Cerebellar cortex (tissue), 1 donor: ENCODE measurements at regions not wholly inside any gene's neighbourhood (a gene's known extent, or its start where the extent isn't known, plus 50 kb on each side); places are given as distances from the start of the nearest gene placed in this dataset.

ENCODE experiments used
- DNase-seq: peaks from one replicate; pipeline ENCODE4 v3.0.0-alpha.2; 2015; ENCODE audit warnings: low spot score

DNA sequence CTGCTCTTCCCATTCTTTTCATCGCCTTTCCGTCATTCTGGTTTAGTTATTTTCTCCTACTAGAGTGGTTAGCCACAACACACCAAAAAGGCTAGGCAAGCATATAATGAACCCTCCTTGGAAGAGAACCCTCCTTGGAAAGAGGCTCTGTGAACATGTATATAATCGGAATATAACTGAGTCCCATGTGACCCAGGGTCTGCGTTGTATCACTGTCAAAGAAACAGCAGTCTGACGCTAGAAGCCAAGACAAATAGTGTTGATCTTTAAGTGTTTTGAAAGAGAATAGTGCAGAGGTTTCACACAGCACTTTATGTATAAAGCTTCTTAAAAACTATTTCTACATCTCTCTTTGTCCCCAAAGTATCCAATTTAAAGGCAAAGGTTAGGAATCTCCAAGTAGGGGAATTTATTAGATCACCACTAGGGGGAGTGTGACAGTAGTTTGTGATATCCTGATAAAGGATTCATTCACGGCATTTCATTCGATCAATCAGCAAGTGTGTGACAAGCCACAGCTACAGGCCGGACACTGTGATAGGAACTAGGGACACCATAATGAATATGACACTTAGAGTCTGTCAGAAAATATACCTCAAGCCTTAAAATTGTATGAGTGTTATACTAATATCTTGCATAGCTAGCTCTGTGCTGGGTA is 395.3 kb downstream of the CD109 start:
- DNase-seq, result peak; percentile 20

DNA sequence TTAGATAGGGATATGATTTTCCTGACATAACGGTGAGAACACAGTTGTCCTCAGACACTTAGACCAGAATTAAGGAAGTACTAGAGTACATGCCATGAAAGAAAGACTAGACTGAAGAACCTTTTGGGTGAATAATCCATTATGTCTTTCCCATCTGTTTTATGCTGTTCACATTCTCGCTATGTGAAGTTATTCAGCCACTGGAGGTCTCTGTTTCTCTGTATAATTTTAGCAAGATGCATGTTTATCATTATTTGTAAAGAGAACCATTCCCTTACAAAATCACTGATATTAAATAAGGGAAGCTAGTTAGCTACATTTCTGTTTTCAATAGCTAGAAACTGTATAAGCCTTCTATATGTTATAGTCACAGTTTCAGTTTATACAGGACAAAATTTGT is 391.9 kb downstream of the CD109 start:
- DNase-seq, result no peak

DNA sequence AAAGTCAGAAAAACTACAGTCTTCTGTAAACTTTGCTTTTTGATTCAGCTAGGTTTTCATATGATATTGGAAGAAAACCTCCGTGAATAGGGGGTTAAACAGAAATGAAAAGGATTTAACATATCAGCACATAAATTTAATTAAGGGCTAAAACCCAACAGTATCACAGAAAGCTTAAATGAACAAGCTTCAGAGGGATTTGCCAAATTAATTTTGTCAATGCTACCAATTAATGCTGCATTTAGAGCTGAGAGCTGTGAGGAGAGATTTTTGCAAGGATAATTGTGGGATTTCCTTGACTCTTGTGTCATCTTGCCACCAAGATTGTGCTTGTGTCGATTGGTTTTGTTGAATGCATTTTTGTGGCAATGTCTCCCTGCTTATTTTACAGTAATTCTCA is 379.9 kb downstream of the CD109 start:
- no peak for DNase-seq

DNA sequence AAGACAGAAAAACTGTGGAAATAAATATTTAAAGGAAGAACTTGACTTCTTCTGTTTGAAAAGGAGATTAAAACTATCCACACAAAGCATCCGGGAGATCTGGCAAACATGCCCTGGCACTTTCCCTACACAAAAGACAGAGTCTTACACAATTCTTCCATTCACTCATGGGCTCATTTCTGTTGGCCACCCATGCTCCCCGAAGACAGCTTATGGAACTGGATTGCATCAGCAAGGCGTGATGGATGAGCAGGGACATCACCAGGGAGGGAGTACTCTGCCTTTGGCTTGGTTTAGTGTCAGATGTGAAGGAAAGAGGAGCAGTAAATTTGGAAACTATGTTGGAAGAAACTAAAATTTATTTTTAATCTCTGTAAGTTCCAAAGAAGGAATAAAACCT is 379.3 kb downstream of the CD109 start:
- DNase-seq, result no peak

DNA sequence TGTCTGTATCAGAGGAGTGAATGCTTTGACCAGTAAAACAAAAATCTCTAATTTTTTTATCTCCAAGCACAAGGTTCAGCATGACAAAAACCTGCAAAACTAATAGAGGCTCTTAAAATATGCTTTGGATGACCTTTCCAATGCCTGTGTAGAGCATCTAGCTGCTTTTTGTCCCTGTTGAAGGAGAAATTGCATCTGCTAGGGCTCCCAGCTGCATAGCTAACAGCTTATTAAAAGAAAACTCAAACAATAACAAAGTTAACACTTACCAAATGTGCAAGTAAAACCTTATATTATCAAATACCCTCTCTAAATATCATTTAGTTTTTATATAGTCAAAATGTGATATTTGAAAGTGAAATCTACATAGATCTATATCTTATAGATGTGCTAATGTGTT is 378.6 kb downstream of the CD109 start:
- no peak for DNase-seq

DNA sequence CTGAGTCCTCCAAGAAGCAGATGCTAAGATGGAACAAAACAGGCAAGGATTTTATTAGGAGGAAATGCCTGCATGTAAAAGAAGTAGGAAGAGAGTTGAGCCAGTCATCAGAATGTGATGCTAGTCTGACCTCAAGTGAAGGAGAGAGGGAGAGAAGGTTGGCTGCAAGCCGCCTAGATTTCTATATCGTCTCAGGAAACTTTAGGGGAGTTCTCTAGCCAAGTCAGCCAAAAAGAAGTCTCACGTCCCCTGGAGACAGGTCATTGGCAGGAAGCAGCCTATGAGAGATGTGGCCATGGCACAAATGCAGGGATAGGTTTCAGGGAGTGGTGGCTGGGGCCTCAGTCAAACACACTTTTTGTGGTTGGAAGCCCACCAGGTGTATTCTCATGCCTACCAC is 378.0 kb downstream of the CD109 start:
- DNase-seq, result no peak

DNA sequence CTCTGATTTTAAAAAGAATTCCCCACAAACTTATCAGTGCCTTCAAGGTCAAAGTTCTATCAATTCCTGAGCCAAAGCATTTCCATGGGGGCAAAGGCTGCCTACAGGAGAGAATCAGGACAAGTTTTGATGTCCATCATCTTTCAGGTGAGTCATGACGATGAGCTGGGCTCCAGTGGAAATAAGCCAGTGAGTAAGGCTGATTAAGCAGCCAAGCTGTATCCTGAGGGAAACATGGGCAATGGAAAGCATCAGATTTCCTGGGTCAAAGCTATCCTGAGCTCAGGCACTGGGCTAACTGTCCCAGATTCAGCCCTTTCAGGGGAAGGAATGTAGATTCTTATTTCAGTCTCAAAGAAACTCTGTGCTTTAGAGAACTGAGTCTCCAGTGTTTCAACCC is 377.4 kb downstream of the CD109 start:
- no peak for DNase-seq

DNA sequence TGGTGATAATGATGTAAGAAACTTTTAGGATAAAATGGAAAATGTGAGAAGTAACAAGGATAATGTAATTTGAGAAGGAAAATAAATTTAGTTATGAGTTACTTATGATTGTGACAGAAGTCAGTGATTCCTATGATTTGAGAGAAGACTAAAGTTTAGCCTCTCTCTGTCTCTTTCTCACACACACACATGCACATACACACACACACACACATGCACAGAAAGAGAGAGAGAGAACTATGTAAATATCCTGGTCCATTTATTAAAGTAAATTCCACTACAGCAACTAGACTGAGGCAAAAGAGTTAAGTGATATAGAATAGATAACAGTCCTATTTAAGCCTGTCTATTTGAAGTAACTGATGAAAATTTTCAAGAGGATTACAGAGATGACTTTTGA is 375.2 kb downstream of the CD109 start:
- no peak for DNase-seq

DNA sequence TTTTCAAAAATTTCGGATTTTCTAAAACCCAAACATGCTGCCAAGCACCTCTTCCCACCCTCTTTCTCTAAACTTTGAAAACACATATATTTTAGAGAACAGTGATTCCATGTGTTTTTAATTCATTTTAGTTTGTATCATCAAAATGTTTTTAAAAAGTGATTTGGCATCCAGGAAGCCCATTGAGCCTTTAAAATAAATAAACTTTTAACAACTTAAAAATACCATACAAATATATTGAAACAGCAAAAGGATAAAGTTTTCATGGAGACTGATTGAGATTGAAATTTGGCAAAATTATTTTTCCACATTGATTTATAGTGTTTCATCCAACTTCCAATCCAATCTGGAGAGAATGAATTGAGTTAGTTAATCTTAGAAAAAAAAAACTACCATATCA is 374.7 kb downstream of the CD109 start:
- DNase-seq, result no peak

DNA sequence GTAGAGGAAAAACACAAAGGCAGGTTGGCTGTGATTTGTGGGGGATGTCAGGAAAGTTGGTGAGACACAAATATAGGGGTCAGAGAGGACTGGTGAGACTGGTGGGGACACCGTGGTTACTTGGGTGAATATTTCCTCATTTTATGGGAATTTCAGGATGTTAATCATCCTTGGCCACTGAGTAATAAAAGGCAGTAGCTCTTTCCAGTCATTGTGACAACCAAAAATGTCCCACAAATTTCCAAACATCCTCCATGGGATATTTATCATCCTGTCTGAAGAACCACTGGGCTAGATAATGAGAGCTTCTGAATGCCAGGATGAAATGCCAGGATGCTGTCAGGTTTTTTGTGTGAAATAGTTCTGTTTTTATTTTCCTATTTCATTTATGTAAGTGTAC is 374.1 kb downstream of the CD109 start:
- no peak for DNase-seq

DNA sequence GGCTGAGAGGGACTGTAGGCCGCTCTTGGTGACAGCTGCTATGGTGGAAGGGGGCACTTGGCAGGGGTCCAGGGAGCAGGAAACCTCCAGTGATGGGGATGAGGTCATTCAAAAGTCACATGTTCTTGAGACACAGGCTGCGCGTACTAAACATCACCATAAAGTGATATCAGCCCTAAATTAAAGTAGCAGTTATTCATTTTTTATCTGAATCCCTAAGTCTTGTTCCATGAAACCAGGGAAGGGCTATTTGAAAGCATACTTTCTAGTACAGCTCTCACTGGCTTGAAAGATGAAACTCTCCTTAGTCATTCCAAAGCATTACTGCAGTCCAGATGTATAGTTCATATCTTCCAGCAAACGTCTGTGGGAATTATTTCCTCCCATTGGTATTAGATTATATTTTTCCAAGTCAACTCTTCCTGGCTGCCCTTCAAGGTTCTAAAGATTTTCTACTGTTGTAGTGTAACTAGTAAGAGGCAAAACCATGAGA is 373.1 kb downstream of the CD109 start:
- DNase-seq, result no peak

DNA sequence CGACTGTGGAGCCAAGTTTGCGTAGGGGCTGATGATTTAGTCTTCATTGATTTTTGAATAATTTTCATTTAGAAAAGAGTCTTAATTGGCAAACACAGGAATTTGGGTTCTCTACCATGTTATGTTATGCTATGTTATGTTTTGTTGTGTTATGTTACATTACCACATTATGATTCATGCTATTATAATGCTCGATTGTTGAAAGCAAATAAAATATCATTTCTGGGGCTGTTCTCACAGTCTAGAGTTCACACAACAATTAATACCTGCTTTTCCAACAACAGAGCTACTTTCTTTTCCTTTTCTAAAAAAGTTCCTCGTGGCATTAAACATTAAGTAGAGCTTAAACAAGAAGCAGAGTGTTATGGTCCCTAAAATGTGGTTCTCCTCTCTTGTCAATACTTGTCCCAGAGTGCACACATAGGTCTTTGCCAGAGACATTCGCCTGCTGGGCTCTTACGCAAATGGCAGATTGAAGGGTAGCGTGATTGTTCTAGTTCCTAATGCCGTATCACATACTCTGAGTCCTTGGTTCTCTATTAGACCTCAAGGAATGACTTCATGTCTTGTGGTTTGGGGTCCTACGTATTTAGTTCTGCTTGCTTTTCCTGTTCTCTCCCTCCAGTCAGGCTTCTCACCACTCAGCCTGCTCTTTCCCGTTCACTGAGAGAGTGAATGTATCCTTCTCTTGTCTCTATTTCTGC is 370.3 kb downstream of the CD109 start:
- no peak for DNase-seq

DNA sequence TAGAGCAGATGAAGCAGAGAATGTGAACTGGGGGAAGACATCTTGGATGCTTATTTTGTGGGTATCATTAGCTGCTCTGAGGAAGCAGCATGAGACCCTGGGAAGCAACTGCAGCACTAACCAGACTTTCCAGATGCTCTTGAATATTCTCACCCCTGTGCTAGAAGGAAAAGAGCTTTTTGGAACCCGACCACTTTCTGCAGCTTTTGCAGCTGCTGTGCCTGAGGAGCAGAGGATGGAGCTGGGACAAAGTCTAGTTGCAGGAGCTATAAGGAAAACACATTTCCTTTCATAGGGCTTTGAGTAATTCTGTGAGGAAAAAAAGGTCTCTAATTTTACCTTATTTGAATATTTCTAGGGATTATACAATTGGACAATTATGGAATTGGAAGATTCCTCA is 369.7 kb downstream of the CD109 start:
- DNase-seq, result no peak

DNA sequence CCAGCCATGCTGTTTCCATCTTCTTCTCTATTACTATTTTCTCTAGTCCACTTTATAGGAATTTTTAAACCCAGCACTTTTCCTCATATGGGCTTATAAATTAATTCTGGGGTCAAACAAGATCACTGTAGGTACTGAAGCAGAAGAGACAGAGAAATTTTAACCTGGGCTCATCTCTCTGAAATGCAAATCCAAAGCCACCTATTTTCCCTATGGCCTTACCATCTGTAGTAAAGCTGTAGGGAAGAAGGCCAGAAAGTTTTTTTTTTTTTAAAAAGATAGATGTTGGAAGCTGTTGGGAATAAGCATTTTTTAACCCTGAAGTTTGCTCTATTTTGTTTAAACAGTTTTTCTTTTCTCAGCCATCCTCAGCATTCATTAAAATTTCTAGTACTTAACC is 367.4 kb downstream of the CD109 start:
- DNase-seq, result no peak

DNA sequence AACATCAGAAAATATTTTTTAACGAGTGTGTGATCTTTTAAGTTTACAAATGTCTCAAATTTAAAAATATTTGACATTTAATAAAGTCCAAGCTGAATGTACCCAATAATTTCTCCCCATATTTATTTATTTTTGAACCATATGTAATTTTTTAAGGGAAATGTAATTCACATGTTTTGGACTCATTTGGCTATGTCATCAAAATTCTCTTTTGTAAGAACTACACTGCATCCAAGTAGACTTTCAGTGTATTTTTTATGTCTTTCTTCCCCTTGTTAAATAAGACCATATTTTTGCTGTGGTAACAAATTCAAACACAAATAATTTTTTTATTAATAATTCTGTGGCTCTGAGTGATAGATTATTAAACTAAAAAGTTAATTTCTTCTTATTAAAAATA is 365.2 kb downstream of the CD109 start:
- DNase-seq, result no peak

DNA sequence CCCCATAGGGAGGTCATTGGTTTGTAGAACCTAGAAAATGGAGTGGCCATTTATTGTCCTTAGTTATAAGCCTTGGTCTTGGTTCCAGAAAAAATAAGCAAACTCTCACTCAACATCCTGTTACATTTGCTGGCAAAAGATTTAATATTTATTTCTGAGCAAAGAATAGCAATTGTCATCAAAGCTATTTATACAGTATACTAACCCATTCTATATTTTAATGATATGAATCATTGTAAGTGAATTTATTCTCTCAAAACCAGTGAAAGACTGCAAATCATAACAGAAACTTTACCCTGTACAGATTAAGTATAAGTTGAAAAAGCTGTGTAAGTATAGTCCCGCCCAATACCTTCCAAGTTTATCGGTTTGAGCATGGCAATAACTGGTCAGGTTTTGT is 364.4 kb downstream of the CD109 start:
- DNase-seq, result no peak

DNA sequence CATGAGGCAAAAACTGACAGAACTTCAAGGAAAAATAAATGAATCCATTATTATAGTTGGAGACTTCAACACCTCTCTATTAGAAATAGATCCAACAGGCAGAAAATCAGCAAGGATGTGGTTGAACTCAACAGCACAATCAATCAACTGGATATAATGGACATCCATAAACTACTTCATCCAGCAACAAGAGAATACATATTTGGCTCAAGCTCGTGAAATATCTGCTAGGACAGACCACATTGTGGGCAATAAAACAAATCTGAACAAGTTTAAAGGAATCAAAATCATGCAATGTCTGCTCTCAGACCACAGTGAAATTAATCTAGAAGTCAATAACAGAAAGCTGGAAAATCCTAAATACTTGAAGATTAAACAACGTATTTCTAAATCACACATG is 362.6 kb downstream of the CD109 start:
- no peak for DNase-seq

DNA sequence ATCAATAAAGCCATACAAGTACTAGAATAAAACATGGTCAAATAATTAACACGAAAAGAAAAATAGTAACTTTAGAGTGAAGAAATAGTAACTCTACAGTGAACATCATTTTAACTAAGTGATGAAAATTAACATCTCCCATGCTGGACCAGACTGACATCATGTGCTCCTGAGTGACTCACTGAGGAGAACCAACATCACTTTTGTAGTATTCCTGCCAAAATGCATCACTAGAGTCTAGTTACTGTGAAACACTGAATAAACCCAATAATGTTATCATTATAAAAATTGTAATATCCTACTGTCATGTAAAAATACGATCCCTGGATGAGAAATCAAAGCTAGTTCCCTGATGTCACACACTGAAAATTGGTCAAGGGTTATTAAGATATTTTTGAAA is 361.3 kb downstream of the CD109 start:
- DNase-seq, result no peak

DNA sequence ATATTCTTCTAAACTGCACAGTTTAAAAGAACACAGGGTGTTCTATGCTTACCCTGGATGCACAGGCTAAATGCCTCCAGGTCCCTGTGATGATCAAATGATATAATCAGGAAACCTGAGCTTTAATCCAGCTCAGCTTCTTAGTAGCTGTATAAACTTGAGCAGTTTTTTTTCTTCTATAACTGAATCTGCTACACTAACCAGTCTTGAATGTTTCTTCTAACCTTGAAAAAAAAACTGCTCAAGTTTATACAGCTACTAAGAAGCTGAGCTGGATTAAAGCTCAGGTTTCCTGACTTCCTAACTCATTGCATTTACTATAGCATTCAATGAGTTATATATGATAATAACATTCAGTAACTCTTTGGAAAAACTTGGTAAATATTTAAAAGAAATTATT is 358.2 kb downstream of the CD109 start:
- DNase-seq, result no peak

DNA sequence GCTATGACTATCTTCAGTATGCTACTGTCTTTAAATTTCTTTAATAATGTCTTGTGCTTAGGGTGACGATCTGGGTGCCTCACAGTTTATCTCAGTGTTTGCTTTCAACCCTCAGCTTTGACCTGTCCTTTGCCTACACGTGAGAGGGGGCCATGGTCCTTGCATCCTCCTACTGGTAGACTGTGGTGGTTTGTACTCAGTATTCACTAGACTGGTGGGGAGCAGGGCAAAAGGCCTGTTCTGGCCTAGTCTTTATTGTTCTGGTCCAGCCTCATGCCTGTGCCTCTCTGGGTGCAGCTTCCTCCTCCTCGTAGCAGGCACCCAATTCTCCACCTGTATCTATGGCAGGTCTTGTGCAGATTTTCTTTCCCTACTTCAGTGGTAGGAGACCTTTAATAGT is 354.9 kb downstream of the CD109 start:
- DNase-seq, result no peak

DNA sequence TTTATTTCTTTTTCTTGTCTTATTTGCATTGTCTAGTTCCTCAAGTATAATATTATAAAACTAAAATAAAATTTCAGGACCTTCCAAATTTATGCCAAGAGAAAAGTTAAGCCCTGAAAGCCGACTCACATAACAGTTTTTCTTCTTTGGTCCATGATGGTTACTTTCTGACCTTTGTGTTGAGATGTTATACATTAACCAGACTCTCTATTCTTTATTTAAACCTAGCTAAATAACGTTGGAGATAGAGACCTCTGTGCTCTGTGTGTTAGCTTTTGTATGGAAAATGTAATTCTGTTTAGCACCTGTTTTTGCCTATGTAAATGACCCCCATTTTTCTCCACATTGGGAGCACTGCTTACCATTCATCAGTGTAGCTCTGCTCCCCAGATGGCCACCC is 352.4 kb downstream of the CD109 start:
- no peak for DNase-seq

DNA sequence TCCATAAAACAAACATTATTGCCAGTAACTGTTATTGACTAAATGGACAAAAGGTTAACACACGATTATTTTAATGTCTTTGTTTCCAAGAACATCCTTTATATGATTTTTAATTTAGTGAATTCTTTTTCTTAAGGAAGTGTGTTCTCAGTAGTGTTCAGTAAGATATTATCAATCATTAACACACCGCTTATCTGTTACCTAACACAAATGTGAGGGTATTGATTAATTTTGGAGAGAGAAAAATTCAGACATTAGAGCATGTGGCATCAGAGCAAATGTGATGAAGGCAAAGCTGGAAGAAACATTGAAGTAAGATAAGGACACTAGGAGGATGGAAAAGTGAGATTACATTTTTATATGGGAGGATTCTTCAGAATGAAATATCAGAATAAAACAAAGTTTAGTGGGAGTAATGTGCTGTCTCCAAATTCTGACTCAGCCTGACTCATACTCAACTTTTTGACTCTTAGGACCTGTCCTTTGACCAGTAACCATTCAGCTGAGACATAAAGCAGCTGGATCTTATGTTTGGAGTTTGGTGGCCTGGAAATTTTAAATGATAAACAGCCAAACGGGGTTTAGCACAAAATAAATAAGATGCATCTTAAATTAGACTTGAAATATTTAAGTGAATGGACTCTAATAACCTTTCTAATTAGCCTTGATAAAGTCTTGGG is 348.6 kb downstream of the CD109 start:
- DNase-seq, result no peak

DNA sequence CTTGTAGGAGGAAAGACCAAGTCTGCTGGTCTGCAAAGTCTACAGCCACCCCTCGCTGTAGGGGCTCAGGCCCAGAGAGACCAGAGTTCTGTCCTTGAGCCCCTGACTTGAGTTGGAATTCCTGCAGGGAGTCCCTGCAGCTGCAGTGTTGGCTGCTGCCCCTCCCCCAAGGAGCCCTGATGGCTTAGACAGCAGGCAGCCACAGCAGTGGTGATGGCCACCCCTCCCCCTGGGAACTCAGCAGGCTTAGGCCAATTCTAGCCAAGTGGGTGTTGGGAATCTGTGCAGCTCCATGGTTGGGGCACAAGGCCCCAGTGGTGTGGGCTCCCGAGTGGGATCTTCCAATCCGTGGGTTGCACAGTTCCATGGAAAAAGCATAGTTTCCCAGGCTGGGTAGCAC is 345.4 kb downstream of the CD109 start:
- no peak for DNase-seq
